Body of pancreas (tissue), 4 donors: ENCODE measurements at regions not wholly inside any gene's neighbourhood (a gene's known extent, or its start where the extent isn't known, plus 50 kb on each side); places are given as distances from the start of the nearest gene placed in this dataset.

ENCODE experiments used
- ATAC-seq: fragments of 150-250 bp; one replicate; pipeline ENCODE4 v1.9.1; 2016
- DNase-seq, 4 donors: peaks; one replicate each; pipeline ENCODE4 v3.0.0-alpha.2; 2019
- H3K27ac ChIP-seq, 4 donors: fragments of 200-600 bp; sonication (generic); 1 replicate in 3 of 4; 2 replicates in 1 of 4; pipeline versions ENCODE4 v1.5.1 to v1.6.1; 2016 to 2019; ENCODE audit warnings: mild to moderate bottlenecking in 1 of 4, mixed read lengths in 1 of 4, moderate library complexity in 1 of 4
- H3K27me3 ChIP-seq, 2 donors: fragments of 200-600 bp; sonication (generic); one replicate each; pipeline ENCODE4 v1.6.0; 2016; ENCODE audit warnings: mild to moderate bottlenecking in 1 of 2
- H3K36me3 ChIP-seq, 2 donors: fragments of 200-600 bp; sonication (generic); replicated peaks in 1 of 2; 2 replicates each; pipeline ENCODE4 v1.5.1; 2016; ENCODE audit warnings: low read depth in 2 of 2; ENCODE audit not compliant: insufficient read depth in 1 of 2
- H3K4me1 ChIP-seq: fragments of 200-600 bp; sonication (generic); one replicate; pipeline ENCODE4 v1.6.0; 2016
- H3K4me3 ChIP-seq, 2 donors: fragments of 200-600 bp; sonication (generic); 1 replicate in 1 of 2; 2 replicates in 1 of 2; pipeline ENCODE4 v1.5.1; 2016 to 2019
- H3K9me3 ChIP-seq, 3 donors: fragments of 200-600 bp; sonication (generic); 1 replicate in 2 of 3; 2 replicates in 1 of 3; pipeline ENCODE4 v1.5.1; 2016
- POLR2A ChIP-seq, 3 donors: fragments of 450-650 bp; IDR thresholded peaks; one replicate each; pipeline ENCODE4 v1.6.1; 2016; ENCODE audit warnings: antibody characterized with exemption in 3 of 3, mild to moderate bottlenecking in 2 of 3
- WGBS, 2 donors: methylation state at CpG; one replicate each; pipeline ENCODE4 v1.1.5; 2017; 5-methylcytosine and 5-hydroxymethylcytosine counted together
- intact Hi-C: fragments of 100-400 bp; cut with DNase I; formaldehyde crosslinking; loops from one replicate; pipeline ENCODE4 v1.15.1; 2023
- TF ChIP-seq, protein P1 (sequence below), 7 experiments: fragments of 450-650 bp in 4 of 7; fragments of 200-600 bp in 3 of 7; sonication (generic) in 3 of 7; IDR thresholded peaks; one replicate each; pipeline ENCODE4 v1.5.1; 2016 to 2019; ENCODE audit warnings: antibody characterized with exemption in 7 of 7

DNA sequence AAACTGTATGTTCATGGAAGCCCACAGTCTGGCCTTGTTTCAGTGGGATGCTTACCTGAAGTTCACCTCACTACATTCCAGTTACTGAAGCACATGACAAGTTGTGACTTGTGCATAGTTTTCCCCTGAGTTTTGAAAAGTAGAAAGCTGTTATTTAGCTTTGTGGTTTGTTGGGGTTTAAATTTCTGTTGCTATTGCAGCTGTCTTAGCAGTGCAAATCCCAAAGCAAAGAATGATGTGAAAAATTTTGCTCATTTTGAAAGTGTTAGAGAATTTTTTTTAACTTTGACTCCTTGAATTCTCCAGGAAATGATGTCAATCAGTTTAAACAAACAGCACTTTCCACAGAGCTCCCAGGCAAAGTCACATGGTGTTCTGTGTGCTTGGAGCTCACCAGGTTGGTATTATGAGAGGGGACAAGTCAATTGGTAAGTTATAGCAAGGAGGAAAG is 268.4 kb downstream of the ADGRG6 start:
- ATAC-seq, result no peak
- Histone ChIP-seq H3K27me3 (no peaks in the 10 kb centered on the region), H3K4me1 (no peaks in the 10 kb centered on the region), H3K36me3 (no peaks in the 10 kb centered on the region), H3K9me3 (peaks cover 0 to 8% (median 0%) of the 10 kb centered on the region in 3 donors), H3K27ac (no peak overlapping the region), H3K4me3 (no peak overlapping the region)
- TF ChIP-seq POLR2A (IDR thresholded peaks at IDR 0.05), result no peak
- TF ChIP-seq, protein P1, sequence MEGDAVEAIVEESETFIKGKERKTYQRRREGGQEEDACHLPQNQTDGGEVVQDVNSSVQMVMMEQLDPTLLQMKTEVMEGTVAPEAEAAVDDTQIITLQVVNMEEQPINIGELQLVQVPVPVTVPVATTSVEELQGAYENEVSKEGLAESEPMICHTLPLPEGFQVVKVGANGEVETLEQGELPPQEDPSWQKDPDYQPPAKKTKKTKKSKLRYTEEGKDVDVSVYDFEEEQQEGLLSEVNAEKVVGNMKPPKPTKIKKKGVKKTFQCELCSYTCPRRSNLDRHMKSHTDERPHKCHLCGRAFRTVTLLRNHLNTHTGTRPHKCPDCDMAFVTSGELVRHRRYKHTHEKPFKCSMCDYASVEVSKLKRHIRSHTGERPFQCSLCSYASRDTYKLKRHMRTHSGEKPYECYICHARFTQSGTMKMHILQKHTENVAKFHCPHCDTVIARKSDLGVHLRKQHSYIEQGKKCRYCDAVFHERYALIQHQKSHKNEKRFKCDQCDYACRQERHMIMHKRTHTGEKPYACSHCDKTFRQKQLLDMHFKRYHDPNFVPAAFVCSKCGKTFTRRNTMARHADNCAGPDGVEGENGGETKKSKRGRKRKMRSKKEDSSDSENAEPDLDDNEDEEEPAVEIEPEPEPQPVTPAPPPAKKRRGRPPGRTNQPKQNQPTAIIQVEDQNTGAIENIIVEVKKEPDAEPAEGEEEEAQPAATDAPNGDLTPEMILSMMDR (IDR thresholded peaks at IDR 0.05), result no peak
- intact Hi-C loops, result no loop called here
- DNase-seq, result peak in 2 of 4 donors; percentile 5 to 12

DNA sequence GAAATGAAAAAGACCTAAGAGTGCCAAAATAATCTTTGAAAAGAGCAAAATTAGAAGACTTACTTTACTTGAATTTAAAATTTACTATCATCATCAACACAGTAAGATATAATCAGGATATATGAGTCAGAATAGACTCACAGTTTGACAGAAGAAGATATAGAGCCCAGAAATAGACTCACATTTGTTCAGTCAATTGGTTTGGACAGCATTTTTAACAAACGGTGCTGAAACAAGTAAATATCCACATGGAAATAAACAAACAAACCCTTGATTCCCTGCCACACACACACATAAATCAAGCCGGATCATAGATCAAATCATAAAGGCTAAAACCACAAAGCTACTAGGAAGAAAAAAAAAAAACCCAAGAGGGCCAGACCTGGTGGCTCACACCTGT is 291.1 kb downstream of the ADGRG6 start:
- DNase-seq, result no peak
- Histone ChIP-seq H3K9me3 (no peaks in the 10 kb centered on the region), H3K4me3 (no peak overlapping the region), H3K27ac (no peak overlapping the region), H3K36me3 (no peaks in the 10 kb centered on the region), H3K27me3 (no peaks in the 10 kb centered on the region), H3K4me1 (no peaks in the 10 kb centered on the region)
- TF ChIP-seq, protein P1 (IDR thresholded peaks at IDR 0.05), result no peak
- TF ChIP-seq POLR2A (IDR thresholded peaks at IDR 0.05), result no peak
- intact Hi-C loops, result no loop called here
- WGBS, 2 donors, result 38 to 58% methylated on average over 2 of the region's 2 CpGs
- no peak for ATAC-seq

DNA sequence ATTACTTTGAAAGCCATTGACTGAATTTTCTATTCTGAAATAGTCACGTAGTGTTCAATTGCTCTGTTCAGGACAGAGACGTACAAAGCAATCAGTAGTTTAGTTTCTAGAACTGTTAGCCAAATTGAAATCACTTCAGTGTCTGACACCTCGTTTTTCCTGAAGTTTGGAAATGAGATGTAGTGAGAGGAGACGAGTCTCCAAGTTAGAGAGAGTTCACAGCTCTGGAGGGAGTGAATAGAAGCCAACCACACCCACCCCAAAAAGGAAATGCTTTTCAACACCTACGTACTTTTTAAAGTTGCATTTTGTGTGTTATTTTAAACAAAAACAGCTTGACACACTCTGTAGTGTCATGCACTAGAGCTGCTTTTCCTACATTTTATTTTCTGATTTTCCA is 296.0 kb downstream of the ADGRG6 start:
- WGBS, 2 donors, result 37 to 47% methylated on average over 5 of the region's 5 CpGs
- Histone ChIP-seq H3K27ac (no peak overlapping the region), H3K27me3 (no peaks in the 10 kb centered on the region), H3K4me1 (no peaks in the 10 kb centered on the region), H3K36me3 (no peaks in the 10 kb centered on the region), H3K9me3 (no peaks in the 10 kb centered on the region), H3K4me3 (no peak overlapping the region)
- no peak for TF ChIP-seq POLR2A (IDR thresholded peaks at IDR 0.05)
- TF ChIP-seq, protein P1 (IDR thresholded peaks at IDR 0.05), result no peak
- intact Hi-C loops, result no loop called here
- DNase-seq (no peak), ATAC-seq (no peak)

DNA sequence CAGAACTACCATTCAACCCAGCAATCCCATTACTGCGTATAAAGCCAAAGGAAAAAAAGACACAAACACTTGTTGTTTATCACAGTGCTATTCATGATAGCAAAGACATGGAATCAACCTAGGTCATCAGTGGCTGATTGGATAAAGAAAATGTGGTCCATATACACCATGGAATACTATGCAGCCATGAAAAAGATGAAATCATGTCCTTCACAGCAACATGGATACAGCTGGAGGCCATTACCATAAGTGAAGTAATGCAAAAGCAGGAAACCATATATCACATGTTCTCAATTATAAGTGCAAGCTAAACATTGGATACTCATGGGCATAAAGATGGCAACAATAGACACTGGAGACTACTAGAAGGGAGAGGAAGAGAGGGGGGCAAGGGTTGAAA is 299.6 kb downstream of the ADGRG6 start:
- Histone ChIP-seq H3K36me3 (no peaks in the 10 kb centered on the region), H3K27me3 (no peaks in the 10 kb centered on the region), H3K27ac (no peak overlapping the region), H3K4me1 (no peaks in the 10 kb centered on the region), H3K4me3 (no peak overlapping the region), H3K9me3 (no peaks in the 10 kb centered on the region)
- no peak for DNase-seq
- intact Hi-C loops, result no loop called here
- 89 to 96% methylated on average over 1 of the region's 1 CpG for WGBS, 2 donors
- ATAC-seq, result no peak
- TF ChIP-seq, protein P1 (IDR thresholded peaks at IDR 0.05), result no peak
- no peak for TF ChIP-seq POLR2A (IDR thresholded peaks at IDR 0.05)

DNA sequence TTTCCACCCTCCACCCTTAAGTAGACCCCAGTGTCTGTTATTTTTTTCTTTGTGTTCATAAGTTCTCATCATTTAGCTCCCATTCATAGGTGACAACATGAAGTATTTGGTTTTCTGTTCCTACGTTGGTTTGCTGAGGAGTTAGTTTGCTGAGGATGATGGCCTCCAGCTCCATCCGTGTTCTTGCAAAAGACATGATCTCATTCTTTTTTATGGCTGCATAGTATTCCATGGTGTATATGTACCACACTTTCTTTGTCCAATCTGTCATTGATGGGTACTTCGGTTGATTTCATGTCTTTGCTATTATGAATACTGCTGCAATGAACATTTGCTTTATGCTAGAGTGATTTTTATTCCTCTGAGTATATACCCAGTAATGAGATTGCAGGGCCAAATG is 301.2 kb downstream of the ADGRG6 start:
- no peaks in the 10 kb centered on the region for H3K9me3 ChIP-seq

More for the DNA sequence above, 301.2 kb downstream of the ADGRG6 start:
- TF ChIP-seq, protein P1 (IDR thresholded peaks at IDR 0.05), result no peak
- TF ChIP-seq POLR2A (IDR thresholded peaks at IDR 0.05), result no peak
- WGBS, 2 donors, result 58 to 68% methylated on average over 3 of the region's 3 CpGs
- Histone ChIP-seq H3K4me3 (no peak overlapping the region), H3K27ac (no peak overlapping the region), H3K27me3 (no peaks in the 10 kb centered on the region), H3K4me1 (no peaks in the 10 kb centered on the region), H3K36me3 (no peaks in the 10 kb centered on the region)
- DNase-seq, result no peak
- ATAC-seq, result no peak
- intact Hi-C loops, result no loop called here
